ENCODE measurements at regions not wholly inside any gene's neighbourhood (a gene's known extent, or its start where the extent isn't known, plus 50 kb on each side); places are given as distances from the start of the nearest gene placed in this dataset.

DNA sequence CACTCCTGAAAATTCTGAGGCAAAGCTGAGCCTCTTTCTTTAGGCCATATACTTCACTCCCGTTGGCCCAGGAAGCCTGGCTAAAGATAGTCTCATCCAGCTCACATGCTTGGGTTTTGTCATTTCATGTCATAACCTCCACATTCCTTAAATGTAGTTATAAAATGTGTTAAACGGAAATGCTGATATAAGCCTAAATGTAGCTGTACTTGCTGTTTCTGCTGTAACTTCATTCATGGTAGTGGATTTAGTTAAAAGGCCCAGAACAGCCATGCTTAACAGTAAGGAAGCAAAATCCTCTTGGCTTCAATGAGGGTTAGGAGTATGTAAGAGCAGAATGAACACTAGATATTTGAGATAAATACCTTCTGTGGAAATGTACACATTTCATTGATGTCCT lies 135.8 kb upstream of the TMEM161B start:
- TF ChIP-seq POLR2A (IDR thresholded peaks at IDR 0.05) (no peak), CTCF (IDR thresholded peaks at IDR 0.05) (no peak)
